HCT116 (cell line): ENCODE measurements at regions not wholly inside any gene's neighbourhood (a gene's known extent, or its start where the extent isn't known, plus 50 kb on each side); places are given as distances from the start of the nearest gene placed in this dataset.

Source experiments
- ATAC-seq: fragments of 200-7000 bp; cut with Tn5 transposase; 2 replicates; pipeline ENCODE4 v1.9.1; 2020; ENCODE audit warnings: mild to moderate bottlenecking, moderate library complexity
- BruUV-seq: library from RNA; stranded (reverse); fragments of 400-500 nt; replicated peaks from 2 replicates; lab custom pipeline; 2021; lab: Mats Ljungman, UMichigan
- CTCF ChIA-PET: fragments of 300-600 bp; sonication (Branson Sonifier 250); formaldehyde crosslinking; loops from one replicate; lab custom pipeline; 2021; ENCODE audit warnings: antibody characterized with exemption; lab: Charles Lee
- POLR2A ChIA-PET: fragments of 300-600, 350-600 bp; sonication (Branson Sonifier 250); formaldehyde crosslinking; loops from one replicate; lab custom pipeline; 2021; ENCODE audit warnings: antibody characterized with exemption; lab: Charles Lee
- RAD21 ChIA-PET, 2 experiments: fragments of 300-600 bp; sonication (Branson Sonifier 250); formaldehyde crosslinking; loops; one replicate each; lab custom pipeline; 2023; ENCODE audit warnings: low total read pairs in 2 of 2; ENCODE audit not compliant: uncharacterized antibody in 2 of 2, unreplicated experiment in 2 of 2, low non-redundant PET in 1 of 2; lab: Charles Lee
- DNase-seq: peaks from one replicate; pipeline ENCODE4 v3.0.0-alpha.2; 2010; ENCODE audit warnings: low read depth, low spot score
- H2AFZ ChIP-seq: fragments of 200-600 bp; shearing (Covaris generic), sonication (generic); 2 replicates; pipeline ENCODE4 v1.6.1; 2017; ENCODE audit warnings: low read depth, mixed run types, mixed read lengths, antibody characterized with exemption, low read length; ENCODE audit not compliant: poor library complexity, severe bottlenecking
- H3K27ac ChIP-seq: 2 replicates; pipeline ENCODE4 v1.5.1; 2012; ENCODE audit warnings: low read depth, low read length
- H3K27me3 ChIP-seq: fragments of 200-600 bp; sonication (generic); 2 replicates; pipeline ENCODE4 v1.6.1; 2016; ENCODE audit warnings: mixed run types, low read length, mixed read lengths; ENCODE audit not compliant: insufficient read depth
- H3K36me3 ChIP-seq, 2 experiments: fragments of 200-500 bp in 1 of 2; fragments of 200-600 bp in 1 of 2; sonication (Bioruptor generic) in 1 of 2; sonication (generic) in 1 of 2; 2 replicates each; pipeline versions ENCODE4 v1.5.1 to v1.6.1; 2014 to 2016; ENCODE audit warnings: low read length in 2 of 2, inconsistent platforms in 1 of 2, mixed read lengths in 1 of 2, mixed run types in 1 of 2; ENCODE audit not compliant: insufficient read depth in 2 of 2, control insufficient read depth in 1 of 2
- H3K4me1 ChIP-seq, 2 experiments: fragments of 200-600 bp in 1 of 2; sonication (generic) in 1 of 2; 2 replicates each; pipeline versions ENCODE4 v1.5.1 to v1.6.1; 2012 to 2017; ENCODE audit warnings: low read length in 2 of 2, inconsistent platforms in 1 of 2, mild to moderate bottlenecking in 1 of 2, mixed read lengths in 1 of 2, mixed run types in 1 of 2, moderate library complexity in 1 of 2; ENCODE audit not compliant: insufficient read depth in 2 of 2, control insufficient read depth in 1 of 2
- H3K4me2 ChIP-seq: fragments of 200-600 bp; sonication (generic); 2 replicates; pipeline ENCODE4 v1.6.1; 2017; ENCODE audit warnings: mixed run types, low read length, mixed read lengths
- H3K4me3 ChIP-seq, 2 experiments: fragments of 200-600 bp in 1 of 2; sonication (generic) in 1 of 2; replicated peaks in 1 of 2; 2 replicates each; pipeline ENCODE4 v1.5.1; 2011 to 2016; ENCODE audit warnings: low read length in 2 of 2, control low read depth in 1 of 2, low read depth in 1 of 2, mild to moderate bottlenecking in 1 of 2, mixed read lengths in 1 of 2, mixed run types in 1 of 2
- H3K79me2 ChIP-seq: fragments of 200-600 bp; sonication (generic); 2 replicates; pipeline ENCODE4 v1.6.1; 2017; ENCODE audit warnings: mild to moderate bottlenecking, mixed run types, low read length, moderate library complexity, mixed read lengths; ENCODE audit not compliant: insufficient read depth
- H3K9ac ChIP-seq: fragments of 200-600 bp; sonication (generic); 2 replicates; pipeline ENCODE4 v1.6.1; 2016; ENCODE audit warnings: low read length, mixed read lengths
- H3K9me2 ChIP-seq: fragments of 200-600 bp; sonication (generic), shearing (Covaris generic); 2 replicates; pipeline ENCODE4 v1.6.1; 2017; ENCODE audit warnings: mixed run types, mild to moderate bottlenecking, moderate library complexity; ENCODE audit not compliant: insufficient read depth
- H3K9me3 ChIP-seq, 2 experiments: fragments of 200-500 bp in 1 of 2; fragments of 200-600 bp in 1 of 2; sonication (Bioruptor generic) in 1 of 2; sonication (generic) in 1 of 2; 2 replicates each; pipeline ENCODE4 v1.6.1; 2014 to 2017; ENCODE audit warnings: low read length in 2 of 2, mixed read lengths in 2 of 2, inconsistent platforms in 1 of 2, low read depth in 1 of 2, mild to moderate bottlenecking in 1 of 2, mixed run types in 1 of 2, moderate library complexity in 1 of 2; ENCODE audit not compliant: control insufficient read depth in 1 of 2, insufficient read depth in 1 of 2
- H4K20me1 ChIP-seq: fragments of 200-600 bp; sonication (generic), shearing (Covaris generic); 2 replicates; pipeline ENCODE4 v1.6.1; 2017; ENCODE audit warnings: mixed run types, mild to moderate bottlenecking, moderate library complexity; ENCODE audit not compliant: insufficient read depth
- ATF3 ChIP-seq: IDR thresholded peaks from 2 replicates; pipeline ENCODE4 v1.6.1; 2012
- CBX3 ChIP-seq: IDR thresholded peaks from 2 replicates; pipeline ENCODE4 v1.6.1; 2012; ENCODE audit warnings: low read depth
- CEBPB ChIP-seq: IDR thresholded peaks from 2 replicates; pipeline ENCODE4 v1.6.1; 2012; ENCODE audit warnings: low read depth
- CTCF ChIP-seq, 3 experiments: fragments of 200-600 bp in 1 of 3; sonication (generic) in 1 of 3; IDR thresholded peaks in 2 of 3; conservative IDR thresholded peaks in 1 of 3; 2 replicates each; pipeline ENCODE4 v1.5.1; 2012 to 2017; ENCODE audit warnings: low read depth in 2 of 3, low read length in 2 of 3, antibody characterized with exemption in 1 of 3, borderline replicate concordance in 1 of 3, control low read depth in 1 of 3, mild to moderate bottlenecking in 1 of 3, mixed read lengths in 1 of 3, mixed run types in 1 of 3, moderate library complexity in 1 of 3; ENCODE audit not compliant: insufficient read depth in 1 of 3
- ELF1 ChIP-seq: IDR thresholded peaks from 2 replicates; pipeline ENCODE4 v1.6.1; 2012; ENCODE audit warnings: low read depth, borderline replicate concordance
- EZH2phosphoT487 ChIP-seq: fragments of 200-600 bp; IDR thresholded peaks from 2 replicates; pipeline ENCODE4 v1.6.1; 2018; ENCODE audit warnings: antibody characterized with exemption, borderline replicate concordance
- FOSL1 ChIP-seq: IDR thresholded peaks from 2 replicates; pipeline ENCODE4 v1.6.1; 2012; ENCODE audit warnings: low read depth
- POLR2AphosphoS5 ChIP-seq: IDR thresholded peaks from 2 replicates; pipeline ENCODE4 v1.6.1; 2011; ENCODE audit warnings: mild to moderate bottlenecking, low read depth, low read length, moderate library complexity
- REST ChIP-seq: IDR thresholded peaks from 2 replicates; pipeline ENCODE4 v1.6.1; 2012; ENCODE audit warnings: low read depth
- SIN3A ChIP-seq: IDR thresholded peaks from 2 replicates; pipeline ENCODE4 v1.6.1; 2012; ENCODE audit warnings: low read depth
- SP1 ChIP-seq: IDR thresholded peaks from 2 replicates; pipeline ENCODE4 v1.6.1; 2012; ENCODE audit warnings: low read depth
- YY1 ChIP-seq: IDR thresholded peaks from 2 replicates; pipeline ENCODE4 v1.6.1; 2011; ENCODE audit warnings: low read length, low read depth, moderate library complexity, mild to moderate bottlenecking; ENCODE audit not compliant: insufficient replicate concordance; ENCODE audit errors: extremely low read depth
- ZFX ChIP-seq: fragments of 450-650 bp; IDR thresholded peaks from 2 replicates; pipeline ENCODE4 v1.6.1; 2017
- ZNF274 ChIP-seq: fragments of 200-500 bp; sonication (Bioruptor generic); IDR thresholded peaks from 2 replicates; pipeline ENCODE4 v1.6.1; 2014; ENCODE audit warnings: mild to moderate bottlenecking, low read depth, low read length, inconsistent platforms
- intact Hi-C: fragments of 100-400 bp; cut with micrococcal nuclease; formaldehyde crosslinking; loops from 2 replicates; pipeline ENCODE4 v1.10.0; 2022

DNA sequence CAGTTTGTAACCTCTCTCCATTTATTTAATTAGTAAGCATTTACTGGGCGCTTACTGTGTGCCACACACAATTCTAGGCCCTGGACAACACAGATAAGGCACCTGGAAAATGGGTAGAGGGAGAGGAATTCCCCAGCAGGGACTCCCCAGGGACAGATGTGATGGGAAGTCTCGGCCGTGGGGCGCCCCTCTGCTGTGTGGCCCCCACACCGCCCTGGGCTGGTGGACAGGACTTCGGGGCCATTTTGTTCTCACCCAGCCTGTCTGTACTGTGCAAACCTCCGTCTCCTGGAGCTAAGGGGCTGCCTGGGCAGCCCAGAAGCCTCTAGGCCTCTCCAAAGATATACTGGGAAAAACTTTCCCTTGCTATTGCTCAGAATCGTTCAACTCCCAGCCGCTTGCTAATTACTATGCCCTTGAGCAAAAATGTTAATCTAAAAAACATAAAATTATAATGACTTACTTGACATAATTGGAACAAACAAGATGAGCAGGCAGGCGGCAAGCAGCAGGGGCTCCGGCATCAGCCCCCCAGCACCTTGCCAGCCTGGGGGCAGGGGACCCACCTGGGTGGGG is 64.4 kb upstream of the NCOR2 start:
- H3K27ac ChIP-seq, result no peak overlapping the region
- no peaks in the 10 kb centered on the region for H3K9me3 ChIP-seq
- ATAC-seq, result no peak
- POLR2A ChIA-PET, result no interaction called here
- H4K20me1 ChIP-seq, result no peaks in the 10 kb centered on the region
- H3K4me1 ChIP-seq, result peaks cover 39 to 58% of the 10 kb centered on the region in 2 experiments
- BruUV-seq, result no TSS peak
- no peaks in the 10 kb centered on the region for H3K36me3 ChIP-seq
- no peak overlapping the region; the same call in 1 of the 2 replicates for H3K4me2 ChIP-seq
- no peaks in the 10 kb centered on the region for H3K27me3 ChIP-seq
- RAD21 ChIA-PET, result no interaction called here
- intact Hi-C loops, result loop anchor here (5.0 kb wide), 1 partner anchor 286 kb away; no protein-coding TSS in a partner anchor
- H3K79me2 ChIP-seq, result no peaks in the 10 kb centered on the region
- no peak overlapping the region for H3K4me3 ChIP-seq
- CTCF ChIA-PET, result no interaction called here
- H3K9me2 ChIP-seq, result no peaks in the 10 kb centered on the region
- no peak for DNase-seq
- H2AFZ ChIP-seq, result no peak overlapping the region
- TF ChIP-seq POLR2AphosphoS5 (no peak), SP1 (no peak), CBX3 (no peak), REST (no peak), ELF1 (no peak), ATF3 (no peak), CTCF (IDR thresholded peaks at IDR 0.05 in 2 of 3, conservative IDR thresholded peaks at IDR 0.05 in 1 of 3; ENCODE audit: borderline replicate concordance in 1 of 3, insufficient read depth in 1 of 3, low read depth in 2 of 3, low read length in 2 of 3) (no peak), FOSL1 (no peak), YY1 (no peak), CEBPB (no peak), EZH2phosphoT487 (no peak), ZNF274 (no peak), ZFX (no peak), SIN3A (no peak)
- H3K9ac ChIP-seq, result peak overlapping the region; percentile 64; the same call in 1 of the 2 replicates
